SK-N-MC (cell line): ENCODE measurements at regions not wholly inside any gene's neighbourhood (a gene's known extent, or its start where the extent isn't known, plus 50 kb on each side); places are given as distances from the start of the nearest gene placed in this dataset.

ENCODE experiments used
- DNase-seq: peaks from one replicate; pipeline ENCODE4 v3.0.0-alpha.2; 2011; ENCODE audit warnings: low read depth, low spot score
- H3K27ac ChIP-seq: fragments of 200-600 bp; sonication (generic); 2 replicates; pipeline ENCODE4 v1.5.1; 2016; ENCODE audit warnings: mixed run types
- H3K36me3 ChIP-seq: fragments of 200-600 bp; sonication (generic); 2 replicates; pipeline ENCODE4 v1.6.1; 2017; ENCODE audit warnings: antibody characterized with exemption, low read length, mixed read lengths; ENCODE audit not compliant: insufficient read depth
- H3K4me3 ChIP-seq: fragments of 200-600 bp; sonication (generic); 2 replicates; pipeline ENCODE4 v1.5.1; 2016
- H3K9ac ChIP-seq: fragments of 200-600 bp; sonication (generic); 2 replicates; pipeline ENCODE4 v1.8.0; 2017; ENCODE audit warnings: mixed run types, mixed read lengths; ENCODE audit not compliant: insufficient read length
- H3K9me3 ChIP-seq: fragments of 200-600 bp; sonication (generic); 2 replicates; pipeline ENCODE4 v1.6.1; 2017; ENCODE audit warnings: low read depth, mild to moderate bottlenecking, antibody characterized with exemption, low read length, moderate library complexity, mixed read lengths
- EZH2 ChIP-seq: fragments of 200-600 bp; sonication (generic); IDR thresholded peaks from one replicate; pipeline ENCODE4 v1.6.1; 2017; ENCODE audit warnings: antibody characterized with exemption
- FOXP2 ChIP-seq: optimal IDR thresholded peaks from 2 replicates; pipeline ENCODE3; 2011; ENCODE audit warnings: mild to moderate bottlenecking, moderate library complexity; ENCODE audit not compliant: insufficient read depth; ENCODE audit errors: extremely low read length, control extremely low read depth
- POLR2AphosphoS5 ChIP-seq: IDR thresholded peaks from 2 replicates; pipeline ENCODE4 v1.6.1; 2012; ENCODE audit warnings: mild to moderate bottlenecking, low read depth, low read length, borderline replicate concordance

DNA sequence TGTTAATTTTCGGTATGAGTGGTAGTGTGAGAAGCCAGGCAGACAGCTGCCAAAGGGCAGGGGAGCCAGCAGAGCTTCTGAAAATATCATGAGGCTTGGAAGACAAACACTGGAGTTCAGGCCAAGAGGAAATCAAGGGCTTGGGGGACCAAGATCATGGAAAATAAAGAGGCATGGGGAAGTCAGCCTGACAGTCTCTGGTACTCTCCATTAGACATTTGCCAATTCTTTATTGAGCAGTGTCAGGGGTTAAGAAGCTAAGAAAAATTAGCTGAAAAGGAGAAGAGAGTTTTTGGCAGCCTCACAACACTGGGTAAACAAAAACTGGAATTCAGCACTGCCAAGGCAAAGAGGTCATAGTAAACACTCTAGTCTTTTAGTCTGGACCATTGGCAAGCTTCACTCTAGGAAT is 612.7 kb downstream of the EPHA4 start:
- no peak for DNase-seq
- H3K9ac ChIP-seq, result no peak overlapping the region
- H3K36me3 ChIP-seq, result no peaks in the 10 kb centered on the region
- H3K9me3 ChIP-seq, result no peaks in the 10 kb centered on the region
- TF ChIP-seq FOXP2 (no peak), POLR2AphosphoS5 (no peak), EZH2 (no peak)
- no peak overlapping the region for H3K27ac ChIP-seq
- H3K4me3 ChIP-seq, result no peak overlapping the region

DNA sequence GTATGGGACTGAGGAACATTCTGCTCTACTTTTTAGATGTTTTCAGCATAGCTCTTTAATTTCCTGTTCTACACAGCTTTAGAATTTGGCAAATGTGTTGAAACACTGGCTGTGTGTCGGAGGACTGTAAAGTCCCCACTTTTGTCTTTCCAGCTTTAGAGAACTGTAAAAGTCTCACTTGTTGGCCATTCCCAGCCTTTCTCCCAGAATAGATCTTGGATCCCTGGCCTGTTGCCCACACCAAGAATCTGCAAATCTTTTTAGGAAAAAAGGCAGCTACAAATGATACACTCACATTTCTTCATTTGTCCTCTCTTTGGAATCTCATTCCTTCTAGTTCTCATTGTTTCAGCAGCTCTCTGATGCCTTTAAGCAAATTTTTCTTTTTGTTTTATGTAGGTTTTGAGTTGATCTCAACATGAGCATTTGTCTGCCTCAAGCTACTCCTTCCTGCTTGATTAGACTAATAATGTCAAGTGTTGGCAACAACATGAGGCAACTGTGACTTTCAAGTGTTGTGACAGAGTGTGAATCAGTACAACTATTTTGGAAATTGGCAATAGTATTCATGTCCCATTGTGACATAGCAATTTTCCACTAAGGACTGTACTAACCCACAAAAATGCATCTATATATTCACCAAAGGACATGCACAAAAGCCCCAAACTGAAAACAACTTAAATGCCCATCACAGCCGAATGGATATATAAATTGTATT is 610.8 kb downstream of the EPHA4 start:
- Histone ChIP-seq H3K4me3 (no peak overlapping the region), H3K36me3 (no peaks in the 10 kb centered on the region), H3K27ac (no peak overlapping the region), H3K9me3 (no peaks in the 10 kb centered on the region), H3K9ac (no peak overlapping the region)
- DNase-seq, result no peak
- no peak for TF ChIP-seq EZH2
- TF ChIP-seq FOXP2, result no peak

DNA sequence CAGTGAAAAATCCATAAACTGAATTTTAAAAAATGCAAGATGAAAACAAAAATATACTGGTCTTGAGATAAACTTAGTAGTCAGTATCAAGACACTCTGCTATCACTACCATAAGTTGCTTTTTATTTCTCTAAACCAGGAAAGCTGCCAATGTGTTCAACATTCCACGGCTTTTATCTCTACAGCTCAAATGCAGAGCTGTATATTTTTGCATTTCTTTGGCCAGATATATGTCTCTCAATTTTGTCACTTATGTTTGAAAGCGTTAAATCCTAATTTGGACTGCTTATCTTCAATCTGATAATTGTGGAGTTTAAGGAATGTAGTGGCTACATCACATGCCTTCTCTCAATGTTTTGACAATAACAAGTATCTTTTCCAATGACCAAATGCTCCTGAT is 609.5 kb downstream of the EPHA4 start:
- H3K36me3 ChIP-seq, result no peaks in the 10 kb centered on the region
- H3K4me3 ChIP-seq, result no peak overlapping the region
- DNase-seq, result no peak
- H3K9me3 ChIP-seq, result no peaks in the 10 kb centered on the region
- H3K27ac ChIP-seq, result no peak overlapping the region
- TF ChIP-seq FOXP2 (no peak), EZH2 (no peak), POLR2AphosphoS5 (no peak)
- no peak overlapping the region for H3K9ac ChIP-seq

DNA sequence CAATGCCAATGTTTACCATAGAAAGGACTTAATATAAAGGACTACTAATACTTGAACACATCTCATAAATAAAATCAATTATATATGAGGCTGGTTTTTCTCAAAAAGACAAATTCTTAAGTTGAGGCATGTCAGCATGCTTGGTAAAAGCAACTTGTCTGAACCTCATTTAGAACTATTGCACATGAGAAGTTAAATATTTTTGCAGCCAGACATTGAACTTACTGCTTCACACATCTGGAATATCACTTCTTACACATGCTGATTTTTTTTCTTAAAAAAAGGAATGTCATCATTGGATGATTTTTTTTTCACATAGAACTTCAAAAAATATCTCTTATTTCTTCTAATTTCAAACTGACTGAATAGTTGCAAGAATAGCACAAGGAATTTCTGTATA is 609.0 kb downstream of the EPHA4 start:
- Histone ChIP-seq H3K4me3 (no peak overlapping the region), H3K36me3 (no peaks in the 10 kb centered on the region), H3K9ac (no peak overlapping the region), H3K27ac (no peak overlapping the region), H3K9me3 (no peaks in the 10 kb centered on the region)
- no peak for DNase-seq
- TF ChIP-seq FOXP2, result no peak
- TF ChIP-seq EZH2, result no peak
- no peak for TF ChIP-seq POLR2AphosphoS5

DNA sequence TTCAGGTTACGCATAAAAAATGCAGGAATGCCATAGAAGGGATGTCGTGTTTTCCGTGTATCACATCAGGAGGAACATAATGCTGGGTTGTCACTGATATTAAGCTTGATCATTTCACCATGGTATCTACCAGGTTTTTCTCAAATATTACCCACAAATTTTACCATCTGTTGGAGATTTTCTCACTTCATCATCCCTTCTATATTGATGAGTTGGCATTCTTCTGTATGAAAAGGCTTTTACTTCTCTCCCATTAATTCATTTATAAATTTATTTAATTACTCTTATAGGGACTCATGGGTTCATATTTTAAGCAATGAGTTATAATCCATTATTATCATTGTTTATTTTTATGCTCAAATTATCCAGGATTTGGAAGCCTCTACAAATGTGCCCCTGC is 608.2 kb downstream of the EPHA4 start:
- no peak for DNase-seq
- no peak overlapping the region for H3K4me3 ChIP-seq
- H3K27ac ChIP-seq, result no peak overlapping the region
- no peak overlapping the region for H3K9ac ChIP-seq
- no peak for TF ChIP-seq POLR2AphosphoS5
- no peak for TF ChIP-seq EZH2
- TF ChIP-seq FOXP2, result no peak
- H3K9me3 ChIP-seq, result no peaks in the 10 kb centered on the region
- no peaks in the 10 kb centered on the region for H3K36me3 ChIP-seq

DNA sequence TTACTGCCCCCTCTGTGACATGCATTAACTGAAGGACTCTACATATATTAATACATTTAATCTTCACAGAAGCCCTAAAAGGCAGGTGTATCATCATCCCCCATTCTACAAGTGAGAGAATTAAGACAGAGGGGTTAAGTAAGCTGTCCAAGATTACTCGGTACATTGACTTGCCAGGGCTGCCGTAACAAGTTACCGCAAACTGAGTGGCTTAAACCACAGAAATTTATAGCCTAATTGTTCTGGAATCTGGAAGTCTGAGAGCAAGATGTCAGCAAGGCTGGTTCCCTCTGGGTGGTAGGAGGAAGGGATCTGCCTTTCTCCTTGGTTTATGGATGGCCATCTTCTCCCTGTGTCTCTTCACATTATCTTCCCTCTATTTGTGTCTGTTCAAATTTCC is 605.5 kb downstream of the EPHA4 start:
- DNase-seq, result no peak
- Histone ChIP-seq H3K9ac (no peak overlapping the region), H3K4me3 (no peak overlapping the region), H3K9me3 (no peaks in the 10 kb centered on the region), H3K27ac (no peak overlapping the region), H3K36me3 (no peaks in the 10 kb centered on the region)
- no peak for TF ChIP-seq EZH2
- TF ChIP-seq FOXP2, result no peak
- TF ChIP-seq POLR2AphosphoS5, result no peak

DNA sequence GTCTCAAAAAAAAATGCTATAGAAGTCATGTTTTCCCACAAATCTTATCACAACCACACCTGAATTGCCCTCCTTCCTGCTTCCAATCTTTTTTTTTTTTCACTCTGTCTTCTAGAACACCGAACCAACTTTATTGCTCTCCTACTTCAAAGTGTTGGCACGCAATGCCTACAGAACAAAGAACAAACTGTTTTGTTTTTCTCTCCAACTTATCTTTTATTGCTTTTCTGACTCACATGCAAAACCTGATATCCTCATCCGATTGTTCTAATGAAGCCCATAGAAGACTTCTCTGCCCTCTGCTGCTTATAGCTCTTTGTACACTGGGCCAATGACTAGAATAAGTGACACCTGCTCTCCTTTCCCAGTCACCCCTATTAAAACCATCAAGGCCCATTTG is 602.8 kb downstream of the EPHA4 start:
- DNase-seq, result no peak
- Histone ChIP-seq H3K27ac (no peak overlapping the region), H3K4me3 (no peak overlapping the region), H3K9me3 (no peaks in the 10 kb centered on the region), H3K9ac (no peak overlapping the region), H3K36me3 (no peaks in the 10 kb centered on the region)
- TF ChIP-seq POLR2AphosphoS5 (no peak), FOXP2 (no peak), EZH2 (no peak)

DNA sequence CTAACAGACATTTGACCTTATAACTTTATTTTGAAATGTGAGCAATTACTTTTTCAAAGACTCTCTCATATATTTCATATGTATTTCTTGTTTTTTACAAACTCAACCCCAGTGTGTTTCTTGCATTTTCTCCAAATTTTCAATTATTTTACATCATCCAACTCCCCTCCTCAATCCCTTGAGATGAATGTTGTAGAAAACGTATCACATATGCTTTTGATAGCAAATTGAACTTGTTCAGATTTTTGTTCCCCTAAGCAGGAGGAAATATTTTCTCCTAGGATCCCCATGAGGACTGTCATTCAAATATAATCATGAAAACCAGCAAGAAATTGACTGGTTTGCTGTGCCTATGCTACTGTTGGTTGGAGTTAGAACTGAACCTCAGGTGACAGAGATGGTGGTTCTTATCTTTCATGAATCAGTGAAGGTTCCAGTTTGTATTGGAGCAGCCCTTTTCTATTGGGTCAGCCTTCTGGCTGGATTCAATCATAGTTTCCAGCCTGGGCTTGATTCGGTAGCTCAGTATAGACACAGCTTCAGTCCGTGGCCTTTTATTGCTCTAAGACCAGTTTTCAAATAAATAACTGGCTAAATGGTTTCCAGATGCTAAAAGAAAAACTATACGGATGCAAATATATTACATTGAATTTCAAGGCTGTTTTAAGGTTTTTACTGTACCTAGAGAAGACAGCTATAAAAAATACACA is 591.0 kb downstream of the EPHA4 start:
- Histone ChIP-seq H3K4me3 (no peak overlapping the region), H3K27ac (no peak overlapping the region), H3K9ac (no peak overlapping the region), H3K9me3 (no peaks in the 10 kb centered on the region), H3K36me3 (no peaks in the 10 kb centered on the region)
- DNase-seq, result no peak
- TF ChIP-seq FOXP2 (no peak), POLR2AphosphoS5 (no peak), EZH2 (no peak)

DNA sequence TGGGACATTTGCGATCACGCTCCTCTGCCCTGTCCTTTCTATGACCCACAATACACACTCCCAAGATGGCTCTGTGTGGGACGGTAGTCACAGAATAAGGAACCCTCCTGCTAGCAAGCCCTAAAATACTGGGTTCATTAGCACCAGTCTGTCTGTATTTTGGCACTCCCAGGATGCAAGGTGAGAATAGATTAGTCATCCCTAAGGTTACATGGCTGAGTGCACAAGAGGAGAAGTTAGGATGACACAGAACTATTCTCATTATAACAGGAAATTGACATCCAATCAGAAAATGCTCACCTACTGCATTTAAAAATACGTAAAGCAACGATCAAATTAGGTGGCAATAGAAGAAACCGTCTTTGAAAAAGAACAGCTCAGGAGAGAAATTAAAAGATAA is 590.2 kb downstream of the EPHA4 start:
- no peak for DNase-seq
- H3K27ac ChIP-seq, result no peak overlapping the region
- H3K9me3 ChIP-seq, result no peaks in the 10 kb centered on the region
- H3K9ac ChIP-seq, result no peak overlapping the region
- TF ChIP-seq FOXP2 (no peak), EZH2 (no peak), POLR2AphosphoS5 (no peak)
- H3K36me3 ChIP-seq, result no peaks in the 10 kb centered on the region
- no peak overlapping the region for H3K4me3 ChIP-seq
